SK-N-SH (cell line): ENCODE measurements at regions not wholly inside any gene's neighbourhood (a gene's known extent, or its start where the extent isn't known, plus 50 kb on each side); places are given as distances from the start of the nearest gene placed in this dataset.

Source experiments
- ELF1 ChIP-seq: IDR thresholded peaks from 2 replicates; pipeline ENCODE4 v1.4.0; 2012
- EZH2phosphoT487 ChIP-seq: fragments of 200-600 bp; sonication (generic); IDR thresholded peaks from 2 replicates; pipeline ENCODE4 v1.6.1; 2017; ENCODE audit warnings: low read depth, mixed run types, mild to moderate bottlenecking, antibody characterized with exemption, moderate library complexity, borderline replicate concordance
- MXI1 ChIP-seq: IDR thresholded peaks from 2 replicates; pipeline ENCODE4 v1.6.1; 2012; ENCODE audit warnings: mild to moderate bottlenecking, low read depth, low read length, improper control_type of control experiment
- NRF1 ChIP-seq: IDR thresholded peaks from 2 replicates; pipeline ENCODE4 v1.6.1; 2012; ENCODE audit warnings: low read depth, mild to moderate bottlenecking, low read length
- TF ChIP-seq, protein P1 (sequence below): fragments of 200-600 bp; sonication (generic); IDR thresholded peaks from 2 replicates; pipeline ENCODE4 v1.6.1; 2017; ENCODE audit warnings: antibody characterized with exemption, mild to moderate bottlenecking, moderate library complexity

GRCh38 chr11:94675813-94676212 is 92.3 kb upstream of the AMOTL1 start:
- no peak for TF ChIP-seq ELF1
- no peak for TF ChIP-seq NRF1
- TF ChIP-seq EZH2phosphoT487 = no peak
- TF ChIP-seq, protein P1, sequence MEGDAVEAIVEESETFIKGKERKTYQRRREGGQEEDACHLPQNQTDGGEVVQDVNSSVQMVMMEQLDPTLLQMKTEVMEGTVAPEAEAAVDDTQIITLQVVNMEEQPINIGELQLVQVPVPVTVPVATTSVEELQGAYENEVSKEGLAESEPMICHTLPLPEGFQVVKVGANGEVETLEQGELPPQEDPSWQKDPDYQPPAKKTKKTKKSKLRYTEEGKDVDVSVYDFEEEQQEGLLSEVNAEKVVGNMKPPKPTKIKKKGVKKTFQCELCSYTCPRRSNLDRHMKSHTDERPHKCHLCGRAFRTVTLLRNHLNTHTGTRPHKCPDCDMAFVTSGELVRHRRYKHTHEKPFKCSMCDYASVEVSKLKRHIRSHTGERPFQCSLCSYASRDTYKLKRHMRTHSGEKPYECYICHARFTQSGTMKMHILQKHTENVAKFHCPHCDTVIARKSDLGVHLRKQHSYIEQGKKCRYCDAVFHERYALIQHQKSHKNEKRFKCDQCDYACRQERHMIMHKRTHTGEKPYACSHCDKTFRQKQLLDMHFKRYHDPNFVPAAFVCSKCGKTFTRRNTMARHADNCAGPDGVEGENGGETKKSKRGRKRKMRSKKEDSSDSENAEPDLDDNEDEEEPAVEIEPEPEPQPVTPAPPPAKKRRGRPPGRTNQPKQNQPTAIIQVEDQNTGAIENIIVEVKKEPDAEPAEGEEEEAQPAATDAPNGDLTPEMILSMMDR = no peak
- TF ChIP-seq MXI1 = no peak
